HS-27A (cell line): ENCODE measurements at regions not wholly inside any gene's neighbourhood (a gene's known extent, or its start where the extent isn't known, plus 50 kb on each side); places are given as distances from the start of the nearest gene placed in this dataset.
"Not testable (repeated sequence)": the region's sequence is repeated elsewhere in the genome, so short reads cannot be mapped to it uniquely, and the experiment has no call there.

ENCODE experiments used
- DNase-seq: peaks from one replicate; pipeline ENCODE4 v3.0.0-alpha.2; 2012; ENCODE audit warnings: low read depth, missing footprints

DNA sequence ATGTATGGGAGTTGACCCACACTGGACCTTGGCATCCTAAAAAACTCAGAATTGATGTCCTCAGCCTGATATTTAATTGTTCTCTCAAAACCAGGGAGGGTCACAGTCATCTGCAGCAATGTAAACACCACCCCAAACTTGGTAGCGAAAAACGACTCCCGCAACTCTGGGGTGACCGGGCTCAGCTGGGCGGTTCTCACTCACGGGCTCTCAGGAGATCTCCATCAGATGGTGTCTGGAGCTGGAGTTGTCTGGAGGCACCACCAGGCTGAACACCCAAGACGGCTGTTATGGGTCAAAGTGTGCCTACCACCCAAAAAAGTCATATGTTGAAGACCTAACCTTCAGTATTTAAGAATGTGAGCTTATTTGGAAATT, 50.9 kb upstream of the NXT1 start:
- DNase-seq: no peak

DNA sequence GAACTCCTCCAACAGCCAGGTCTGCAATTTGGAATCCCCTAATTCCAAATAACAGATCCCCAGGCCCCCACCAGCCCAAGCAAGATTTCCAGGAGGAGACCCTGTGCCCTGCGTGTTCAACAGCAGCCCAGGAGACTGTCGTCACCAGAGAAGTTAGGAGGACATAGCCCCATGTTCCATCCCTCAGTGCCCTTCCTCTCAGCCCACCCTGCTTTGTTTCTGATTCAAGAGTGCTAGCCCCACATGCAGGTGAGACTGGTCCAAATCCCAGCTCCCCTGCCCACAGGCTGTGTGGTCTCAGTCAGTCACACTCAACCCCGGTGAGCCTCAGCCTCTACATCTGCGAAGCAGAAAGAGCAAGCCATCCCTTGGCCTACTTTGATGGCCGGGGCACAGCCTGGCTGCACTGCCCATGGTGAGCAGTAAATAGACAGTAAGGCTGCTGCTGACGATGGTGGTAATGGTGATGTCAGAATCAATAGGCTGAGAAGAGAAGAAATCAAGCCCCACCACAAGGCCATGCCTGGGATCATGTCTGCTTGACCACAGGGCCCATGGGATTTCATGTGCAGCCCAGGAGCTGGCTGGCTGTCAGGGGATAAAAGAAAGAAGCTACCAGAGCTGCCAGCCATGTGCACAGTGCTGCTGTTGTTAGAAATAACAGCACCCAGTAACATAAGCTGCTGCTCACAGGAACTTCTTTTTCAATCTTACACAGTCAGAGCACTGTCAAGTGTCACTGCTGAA, 51.5 kb upstream of the NXT1 start:
- no peak for DNase-seq

DNA sequence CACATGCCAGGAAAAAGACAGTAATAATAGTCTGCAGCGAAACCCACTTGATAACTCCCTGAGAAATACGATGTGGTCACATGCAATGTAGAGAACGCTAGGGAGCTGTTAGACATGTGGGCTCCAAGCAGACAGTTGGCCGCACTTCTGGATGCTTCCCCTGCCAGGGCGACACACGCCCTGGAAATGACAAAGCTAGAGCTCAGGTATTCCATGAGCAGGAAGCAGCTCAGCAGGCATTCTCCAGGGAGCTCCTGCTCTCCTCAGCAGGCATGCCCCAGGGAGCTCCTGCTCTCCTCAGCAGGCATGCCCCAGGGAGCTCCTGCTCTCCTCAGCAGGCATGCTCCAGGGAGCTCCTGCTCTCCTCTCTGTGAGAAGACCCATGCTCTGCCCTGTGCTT, 52.4 kb upstream of the NXT1 start:
- DNase-seq: no peak

DNA sequence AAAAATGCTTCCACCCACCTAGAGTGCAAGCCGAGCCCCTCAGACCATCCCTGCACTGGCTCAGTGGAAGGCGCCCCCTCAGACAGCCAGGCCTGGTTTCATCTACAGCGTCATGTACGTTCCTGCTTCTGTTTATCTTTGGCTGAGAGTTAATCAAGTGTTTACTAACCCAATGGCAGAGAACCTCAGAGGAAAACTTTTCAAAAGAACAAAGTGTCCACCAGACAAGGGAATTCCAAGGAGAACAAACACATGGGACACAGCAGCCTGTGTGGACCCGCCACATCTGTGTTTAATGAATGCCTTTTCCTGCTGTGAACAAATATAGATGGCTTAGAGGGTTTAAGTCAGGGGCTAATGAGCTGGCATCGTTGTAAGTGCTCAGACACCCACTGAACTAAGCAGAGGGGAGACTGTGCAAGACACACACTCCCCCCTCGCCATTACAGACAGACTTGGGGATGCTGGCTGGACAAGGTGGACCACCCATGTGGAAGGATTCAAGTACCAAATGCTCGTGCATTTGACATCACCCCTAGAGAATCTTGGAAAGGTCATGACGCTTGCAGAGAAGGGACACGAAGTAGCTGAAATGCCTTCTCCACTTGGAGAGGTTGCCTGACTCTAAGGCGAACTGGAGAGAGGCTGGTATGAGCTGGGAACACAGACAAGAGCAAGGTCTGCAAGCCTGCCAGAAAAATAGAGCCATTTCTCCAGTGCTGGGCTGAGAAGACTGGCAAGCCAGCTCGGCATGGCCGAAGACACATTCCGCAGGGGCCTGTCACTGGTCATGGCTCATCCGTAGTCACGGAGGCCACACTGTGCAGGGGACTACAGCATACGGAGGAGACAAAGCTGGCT, 53.5 kb upstream of the NXT1 start:
- DNase-seq: no peak

DNA sequence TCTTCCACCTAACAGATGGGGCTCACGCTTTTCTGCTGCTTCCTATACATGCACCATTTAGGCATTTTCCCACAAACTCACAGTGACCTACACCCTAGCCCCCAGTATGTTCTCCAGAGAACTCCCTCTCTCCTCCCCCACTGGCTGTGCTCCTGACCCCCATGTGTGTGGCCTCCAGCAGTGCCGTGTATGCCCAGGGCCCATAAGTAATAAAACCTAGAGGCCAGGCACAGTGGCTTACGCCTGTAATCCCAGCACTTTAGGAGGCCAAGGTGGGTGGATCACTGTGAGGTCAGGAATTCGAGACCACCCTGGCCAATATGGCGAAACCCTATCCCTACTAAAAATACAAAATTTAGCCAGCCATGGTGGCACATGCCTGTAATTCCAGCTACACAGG, 54.7 kb upstream of the NXT1 start:
- no peak for DNase-seq

DNA sequence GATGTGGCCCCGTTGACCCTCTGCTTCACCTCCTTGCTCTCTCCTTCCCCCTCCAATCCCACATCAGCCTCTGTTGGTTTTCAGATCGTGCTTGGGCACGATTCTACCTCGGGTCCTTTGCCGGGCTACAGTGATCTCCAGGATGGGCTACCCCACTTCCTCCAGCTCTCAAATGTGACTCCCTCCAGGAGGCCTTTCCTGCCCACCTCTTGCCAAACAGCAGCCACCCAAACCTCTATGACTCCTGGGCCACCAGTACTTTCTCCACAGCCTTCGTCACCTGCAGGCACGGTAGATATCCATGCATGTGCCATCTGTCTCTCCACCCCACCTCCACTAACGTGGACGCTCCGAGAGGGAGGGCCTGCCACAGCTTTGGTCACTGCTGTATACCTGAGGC, 55.9 kb upstream of the NXT1 start:
- DNase-seq: no peak

DNA sequence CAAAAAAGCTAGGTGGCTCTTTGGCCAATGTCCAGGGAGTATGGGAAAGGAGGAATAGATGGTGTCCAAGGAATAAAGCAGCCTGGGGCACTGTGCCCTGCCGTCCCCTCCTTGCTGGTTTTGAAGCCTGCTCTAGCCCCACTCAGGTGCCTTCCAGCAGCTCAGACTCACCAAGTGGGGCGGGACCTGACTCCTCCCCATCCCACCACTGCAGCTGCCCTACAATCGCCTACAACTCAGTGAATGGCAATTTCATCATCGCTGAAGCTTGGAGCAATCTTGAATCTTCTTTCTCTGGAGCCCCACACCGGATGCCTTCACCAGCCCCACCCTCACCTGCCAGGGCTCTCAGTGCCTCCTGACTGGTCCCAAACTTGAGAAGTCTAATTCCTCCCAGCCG, 56.4 kb upstream of the NXT1 start:
- no peak for DNase-seq

DNA sequence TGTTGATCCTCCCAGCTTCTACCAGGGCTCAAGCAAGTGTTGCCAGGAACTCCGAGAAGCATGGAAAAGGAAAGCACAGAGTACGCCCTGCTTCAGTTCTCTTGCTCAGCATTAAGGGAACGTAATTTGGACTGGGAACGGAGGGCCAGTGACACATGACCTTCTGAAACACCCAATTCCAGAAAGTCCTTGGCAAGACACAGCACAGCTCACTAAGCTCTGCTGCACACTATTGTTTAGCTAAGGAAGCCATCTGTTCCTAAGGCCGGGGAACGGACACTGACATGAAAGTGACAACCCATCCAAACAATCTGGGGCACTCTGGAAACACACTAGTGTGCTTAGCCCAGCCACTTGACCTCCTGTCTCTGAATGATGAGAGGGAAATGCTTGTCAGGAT, 56.9 kb upstream of the NXT1 start:
- DNase-seq: no peak

DNA sequence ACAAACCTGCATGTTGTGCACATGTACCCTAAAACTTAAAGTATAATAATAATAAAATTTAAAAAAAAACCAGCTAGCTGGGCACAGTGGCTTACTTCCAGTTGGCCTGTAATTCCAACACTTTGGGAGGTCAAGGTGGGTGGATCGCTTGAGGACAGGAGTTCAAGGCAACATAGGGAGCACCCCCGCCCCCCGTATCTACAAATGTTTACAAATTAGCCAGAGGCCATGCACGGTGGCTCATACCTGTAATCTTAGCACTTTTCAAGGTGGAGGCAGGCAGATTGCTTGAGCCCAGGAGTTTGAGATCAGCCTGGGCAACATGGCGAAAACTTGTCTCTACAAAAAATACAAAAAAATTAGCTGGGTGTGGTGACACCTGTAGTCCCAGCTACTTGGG, 58.3 kb upstream of the NXT1 start:
- not testable (repeated sequence) for DNase-seq

DNA sequence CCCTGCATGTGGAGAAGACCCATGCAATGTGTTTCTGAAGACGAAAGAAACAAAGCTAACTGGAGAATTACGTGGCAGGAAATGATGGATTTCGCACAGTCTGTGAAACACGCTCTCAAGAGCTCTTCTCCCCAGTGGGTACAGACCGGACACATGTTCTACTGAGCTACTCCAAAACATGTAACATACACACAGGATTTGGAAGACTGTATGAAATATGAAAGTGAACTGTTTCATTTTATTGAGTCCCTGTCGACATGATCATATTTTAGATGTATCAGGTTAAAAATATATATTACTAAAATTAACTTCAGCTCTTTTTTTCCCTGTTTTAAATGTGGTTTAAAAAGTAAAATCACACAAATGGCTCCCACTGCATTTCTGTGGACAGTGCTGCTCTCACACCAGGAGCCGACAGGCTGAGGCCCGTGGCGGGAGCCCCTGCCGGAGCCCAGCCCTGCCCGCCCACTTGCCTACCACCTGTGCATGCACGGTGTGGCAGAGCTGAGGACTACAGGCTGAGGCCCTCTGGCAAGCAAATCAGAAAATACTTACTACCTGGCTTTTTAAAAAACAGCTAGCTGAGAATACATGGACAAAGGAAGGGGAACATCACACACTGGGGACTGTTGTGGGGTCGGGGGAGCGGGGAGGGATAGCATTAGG, 58.9 kb upstream of the NXT1 start:
- no peak for DNase-seq

DNA sequence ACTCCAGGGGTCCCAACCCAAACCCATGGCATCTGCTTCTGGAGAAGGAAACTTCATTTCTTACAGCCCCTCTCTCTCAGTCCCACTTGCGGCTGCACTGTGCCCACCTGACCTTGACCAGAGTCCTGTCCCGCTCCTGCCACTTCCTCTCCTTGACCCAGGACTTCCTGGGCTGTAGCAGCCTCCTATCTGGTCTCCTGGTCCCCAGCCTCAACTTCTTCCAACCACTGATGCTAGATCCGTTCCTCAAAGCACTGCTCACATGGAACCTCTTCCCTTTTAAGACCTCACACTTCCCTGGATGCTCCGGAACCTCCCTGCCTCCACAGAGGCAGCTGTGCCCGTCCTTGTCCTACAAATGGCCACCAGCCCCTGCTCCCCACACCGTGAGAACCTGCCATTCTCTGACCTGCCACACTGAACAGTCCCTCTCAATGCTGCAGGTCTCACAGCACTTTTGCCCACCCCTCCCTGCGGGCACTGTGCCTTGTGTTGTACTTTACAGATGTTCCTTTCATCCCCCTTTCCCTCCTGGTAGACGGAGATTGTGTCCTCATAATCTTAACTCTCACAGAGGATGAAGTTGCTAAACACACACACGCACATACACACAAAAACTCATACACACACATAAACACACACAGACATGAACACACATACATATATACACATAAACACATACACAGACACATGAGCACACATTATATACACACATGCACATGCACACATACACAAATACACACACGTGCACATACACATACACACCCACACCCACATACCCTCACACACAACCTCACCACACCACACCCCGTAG, 59.6 kb upstream of the NXT1 start:
- DNase-seq: no peak

DNA sequence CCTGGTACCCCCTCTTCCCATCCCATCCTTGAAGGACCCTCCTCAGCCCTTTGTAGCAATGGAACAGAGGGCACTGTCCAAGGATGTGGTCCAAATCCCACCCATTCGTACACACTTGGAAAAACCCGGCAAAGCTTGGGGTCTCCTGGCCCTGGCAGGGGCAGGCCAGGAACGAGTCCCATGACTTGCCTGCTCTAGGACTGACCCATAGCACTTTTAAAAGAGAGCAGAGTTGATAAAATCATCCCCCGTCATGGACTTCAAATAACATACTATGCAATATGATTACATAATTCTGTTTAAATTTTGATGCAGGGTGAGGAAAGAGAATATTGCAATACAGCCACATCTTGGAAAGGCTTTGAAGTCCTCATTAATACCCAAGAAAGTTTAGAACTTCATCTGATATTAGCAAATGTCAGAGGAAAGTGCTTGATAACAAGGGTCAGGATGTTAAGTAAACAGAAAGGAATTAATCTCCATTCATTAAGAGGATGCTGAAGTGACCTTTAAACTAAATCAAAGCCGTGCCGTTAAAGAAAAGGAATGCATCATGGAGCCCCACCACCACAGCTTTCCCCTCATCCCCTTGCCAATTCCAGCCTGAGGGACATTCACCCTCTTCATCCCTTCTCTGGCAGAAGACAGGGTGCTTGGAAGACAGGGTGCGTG, 60.7 kb upstream of the NXT1 start:
- no peak for DNase-seq

DNA sequence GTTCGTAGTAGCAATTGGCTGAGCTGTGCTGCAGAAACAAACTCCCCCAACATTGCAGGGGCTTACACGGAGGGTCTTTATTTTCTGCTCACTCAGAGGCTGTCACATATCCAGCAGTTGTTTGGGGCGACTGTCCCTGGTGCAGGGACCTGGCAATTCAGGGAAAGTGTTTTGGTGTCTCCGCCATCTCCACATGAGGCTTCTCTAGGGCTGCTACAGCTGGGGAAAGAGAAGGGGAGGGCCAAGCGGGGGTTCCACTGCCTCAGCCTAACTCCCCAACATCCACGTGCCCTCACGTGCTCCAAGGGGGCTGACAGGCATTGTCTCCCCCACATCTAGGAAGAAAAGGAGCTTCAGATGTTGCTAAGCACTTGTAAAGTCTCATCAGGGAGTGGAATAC, 61.3 kb upstream of the NXT1 start:
- no peak for DNase-seq

DNA sequence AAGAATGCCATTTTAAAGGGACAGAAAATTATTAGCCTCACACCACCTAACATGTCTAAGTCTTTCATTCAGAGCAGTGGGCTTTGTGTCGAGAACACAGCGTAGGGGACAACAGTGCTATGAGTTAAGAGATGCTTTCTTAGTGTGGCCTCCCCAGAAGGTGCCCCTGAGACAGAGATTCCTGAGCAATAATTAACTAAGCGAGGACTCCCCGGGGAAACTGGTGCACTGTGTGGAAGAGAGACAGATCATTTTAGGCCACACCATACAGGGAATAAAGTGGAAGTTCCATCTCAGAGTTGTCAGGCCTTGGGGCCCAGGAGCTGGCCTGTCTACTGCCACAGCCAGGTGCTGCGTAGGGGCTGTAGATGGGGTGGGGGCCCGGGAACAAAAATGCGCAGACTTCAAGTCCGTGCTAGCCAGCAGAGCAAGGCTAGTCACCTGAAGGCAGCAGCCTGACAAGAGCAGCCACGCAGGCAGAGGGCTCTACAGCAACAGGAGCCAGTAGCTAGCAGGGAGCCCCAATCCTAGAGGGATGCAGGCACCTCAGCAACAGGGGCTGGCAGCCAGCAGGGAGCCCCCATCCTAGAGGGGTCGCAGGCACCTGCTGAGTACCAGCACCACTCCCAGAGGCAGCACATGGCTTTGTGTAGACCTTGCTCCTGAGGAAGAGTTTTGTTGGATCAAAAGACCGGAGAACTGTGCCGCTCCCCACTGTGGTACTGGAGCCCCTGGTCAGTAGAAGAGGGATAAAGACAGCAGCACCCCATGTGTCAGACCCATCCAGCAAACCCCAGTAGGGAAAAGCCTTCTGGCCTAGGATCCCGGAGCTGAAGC, 63.0 kb upstream of the NXT1 start:
- no peak for DNase-seq

DNA sequence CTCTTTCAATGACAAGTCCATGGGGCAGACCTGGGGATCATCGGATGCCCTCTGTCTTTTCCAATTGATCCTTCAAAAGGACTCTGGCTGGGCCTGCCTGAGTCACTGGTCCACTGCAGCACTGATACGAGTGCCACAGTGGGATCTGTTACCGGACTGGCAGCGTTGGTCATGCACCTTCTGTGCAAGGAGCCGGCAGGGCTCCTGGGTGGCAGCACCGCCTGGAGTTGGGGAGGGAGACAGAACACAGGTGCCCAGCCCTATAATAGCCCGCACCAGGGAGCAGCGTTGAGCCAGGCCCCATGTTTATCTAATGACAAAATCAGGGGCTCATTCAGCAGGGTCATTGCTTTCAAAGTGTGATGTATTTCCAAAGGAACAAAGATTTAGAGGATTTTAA, 64.2 kb upstream of the NXT1 start:
- DNase-seq: no peak

DNA sequence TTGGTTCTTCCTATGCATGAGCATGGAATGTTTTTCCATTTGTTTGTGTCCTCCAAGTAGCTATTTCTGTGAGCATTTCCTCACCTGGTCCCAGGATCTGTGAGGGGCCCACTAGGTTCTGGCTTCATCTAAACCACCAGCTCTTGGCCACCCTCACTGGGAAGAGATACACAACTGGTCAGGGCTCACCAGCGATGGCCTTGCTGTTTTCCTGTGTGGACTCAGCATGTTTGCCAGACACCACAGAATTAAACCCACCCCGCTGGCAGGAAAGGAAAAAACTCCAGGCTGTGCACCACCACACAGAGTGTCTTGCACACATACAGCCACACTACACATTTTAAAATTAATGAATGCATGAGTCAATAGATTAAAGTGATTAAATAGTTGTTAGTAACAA, 65.1 kb upstream of the NXT1 start:
- DNase-seq: no peak

DNA sequence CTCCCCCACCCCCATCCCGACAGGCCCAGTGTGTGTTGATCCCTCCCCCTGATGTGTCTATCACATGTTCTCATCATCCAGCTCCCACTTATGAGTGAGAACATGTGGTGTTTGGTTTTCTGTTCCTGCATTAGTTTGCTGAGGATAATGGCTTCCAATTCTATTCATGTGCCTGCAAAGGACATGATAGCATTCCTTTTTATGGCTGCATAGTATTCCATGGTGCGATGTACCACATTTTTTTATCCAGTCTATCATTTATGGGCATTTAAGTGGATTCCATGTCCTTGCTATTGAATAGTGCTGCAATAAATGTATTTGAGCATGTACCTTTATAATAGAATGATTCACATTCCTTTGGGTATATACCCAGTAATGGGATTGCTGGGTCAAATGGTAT, 66.6 kb upstream of the NXT1 start:
- DNase-seq: no peak

DNA sequence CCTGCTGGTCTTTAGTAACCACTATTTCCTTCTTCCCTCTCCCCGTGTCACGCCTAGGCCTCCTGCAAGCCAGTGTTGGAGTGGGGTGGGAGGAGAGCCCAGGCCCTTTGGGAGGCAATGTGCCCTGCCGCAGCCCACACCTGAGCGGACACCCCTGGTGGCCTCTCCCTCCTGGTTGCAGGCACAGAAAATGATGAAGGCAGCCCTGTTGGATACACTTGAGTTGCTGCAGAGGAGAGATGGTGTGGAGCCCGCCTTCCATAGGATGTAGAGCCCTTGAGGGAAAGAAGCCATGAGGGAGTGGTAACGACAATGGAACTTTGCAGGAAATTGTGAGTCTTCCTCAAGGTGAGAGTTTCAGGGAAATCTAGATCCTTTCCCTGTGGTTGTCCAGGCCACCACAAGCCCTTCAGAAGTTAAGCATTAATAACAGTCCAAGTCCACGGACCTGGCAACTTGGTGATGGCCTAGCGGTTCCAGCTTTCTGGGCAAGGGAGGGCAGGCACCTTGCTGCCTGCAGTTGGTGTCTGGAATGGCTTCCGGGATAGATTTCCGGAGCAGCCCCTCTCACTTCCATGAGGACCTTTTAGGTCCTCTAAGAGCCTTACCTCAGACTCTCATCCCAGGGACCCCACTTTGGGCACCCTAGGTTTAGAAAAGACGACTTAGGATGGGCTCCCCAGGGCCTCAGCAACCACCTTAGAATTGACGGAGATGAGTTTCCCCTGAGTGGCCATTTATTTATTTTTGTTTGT, 67.3 kb upstream of the NXT1 start:
- no peak for DNase-seq

DNA sequence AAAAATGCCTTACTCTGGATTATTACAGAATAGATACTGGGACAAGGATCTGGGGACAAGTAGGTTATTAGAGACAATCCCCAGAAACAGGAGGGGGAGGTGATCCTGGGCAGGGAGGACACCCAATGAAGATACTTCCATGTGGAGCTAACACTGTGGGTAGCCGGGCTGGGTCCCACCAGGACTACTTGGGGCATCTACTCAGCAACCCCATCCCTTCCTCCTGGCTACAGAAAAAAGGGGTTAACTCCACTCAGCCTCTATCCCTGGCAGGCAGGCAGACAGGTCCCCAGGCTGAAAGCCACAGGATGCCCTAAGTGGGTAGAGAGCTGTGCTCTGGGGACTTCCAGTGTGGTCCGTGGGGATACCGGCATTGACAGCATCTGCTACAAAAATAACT, 68.0 kb upstream of the NXT1 start:
- DNase-seq: no peak

DNA sequence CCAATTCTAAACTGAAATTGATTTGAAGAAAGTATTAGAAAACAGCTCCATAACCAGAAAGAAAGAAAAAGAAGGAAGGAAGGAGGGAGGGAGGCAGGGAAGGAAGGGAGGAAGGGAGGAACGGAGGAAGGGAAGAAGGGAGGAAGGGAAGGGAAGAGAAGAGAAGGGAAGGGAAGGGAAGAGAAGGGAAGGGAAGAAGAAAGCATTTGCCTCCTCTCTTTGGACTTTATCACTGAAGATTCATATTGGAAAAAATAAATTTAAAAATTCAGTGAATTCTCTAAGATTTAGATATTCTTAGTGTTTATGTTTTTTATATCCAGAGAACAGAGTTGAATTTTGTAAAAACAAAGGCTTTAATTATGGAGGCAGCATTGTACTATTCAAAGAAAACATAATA, 68.5 kb upstream of the NXT1 start:
- no peak for DNase-seq
